Prostate gland (tissue), 2 donors: ENCODE measurements at regions not wholly inside any gene's neighbourhood (a gene's known extent, or its start where the extent isn't known, plus 50 kb on each side); places are given as distances from the start of the nearest gene placed in this dataset.

Experiments used
- DNase-seq: peaks from one replicate; pipeline ENCODE4 v3.0.0-alpha.2; 2019; ENCODE audit warnings: low spot score
- H3K27ac ChIP-seq, 2 donors: fragments of 200-600 bp; sonication (generic); 2 replicates each; pipeline ENCODE4 v1.5.1; 2017 to 2019
- H3K27me3 ChIP-seq: fragments of 200-600 bp; sonication (generic); replicated peaks from 2 replicates; pipeline ENCODE4 v1.5.1; 2019; ENCODE audit not compliant: insufficient read depth
- H3K36me3 ChIP-seq, 2 donors: fragments of 200-600 bp; sonication (generic); 1 replicate in 1 of 2; 2 replicates in 1 of 2; pipeline versions ENCODE4 v1.5.1 to v1.8.1; 2017 to 2019
- H3K4me1 ChIP-seq: fragments of 200-600 bp; sonication (generic); replicated peaks from 2 replicates; pipeline ENCODE4 v1.5.1; 2019
- H3K4me3 ChIP-seq, 2 donors: fragments of 200-600 bp; sonication (generic); 2 replicates each; pipeline ENCODE4 v1.5.1; 2017 to 2019
- H3K9me3 ChIP-seq: fragments of 200-600 bp; sonication (generic); 2 replicates; pipeline ENCODE4 v1.5.1; 2017
- POLR2A ChIP-seq: fragments of 450-650 bp; IDR thresholded peaks from one replicate; pipeline ENCODE4 v1.6.1; 2016; ENCODE audit warnings: antibody characterized with exemption, mild to moderate bottlenecking
- POLR2AphosphoS5 ChIP-seq: sonication (generic); formaldehyde crosslinking; IDR thresholded peaks from one replicate; pipeline ENCODE4 v1.6.1; 2017; ENCODE audit warnings: antibody characterized with exemption
- WGBS: methylation state at CpG from one replicate; pipeline ENCODE4 v1.1.5; 2018; 5-methylcytosine and 5-hydroxymethylcytosine counted together
- intact Hi-C: fragments of 100-400 bp; cut with DNase I; formaldehyde crosslinking; loops from one replicate; pipeline ENCODE4 v1.14.2; 2022
- TF ChIP-seq, protein P1 (sequence below), 4 experiments: fragments of 200-600 bp in 2 of 4; fragments of 450-650 bp in 2 of 4; sonication (generic) in 2 of 4; IDR thresholded peaks; 1 replicate in 3 of 4; 2 replicates in 1 of 4; pipeline ENCODE4 v1.5.1; 2016 to 2019; ENCODE audit warnings: antibody characterized with exemption in 4 of 4, mild to moderate bottlenecking in 2 of 4, moderate library complexity in 2 of 4

DNA sequence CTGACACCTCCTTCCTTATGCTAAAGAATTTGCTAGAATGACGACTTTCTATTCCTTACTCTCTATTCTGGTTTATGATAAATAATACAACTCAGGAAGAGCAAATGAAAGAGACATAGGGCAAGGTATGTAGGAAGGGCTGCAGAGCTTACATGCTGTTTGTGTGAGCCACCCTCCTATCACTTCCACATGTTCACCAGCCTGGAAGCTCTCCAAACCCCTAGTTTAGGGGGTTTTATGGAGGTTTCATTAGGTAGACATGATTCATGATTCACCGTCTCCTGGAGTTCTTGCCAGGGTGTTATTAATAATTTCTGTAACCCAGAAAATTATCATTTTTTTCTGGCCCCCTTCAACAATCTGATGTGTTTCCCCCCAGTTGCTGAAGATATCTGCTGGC, 172.1 kb upstream of the COL8A1 start:
- intact Hi-C loops = no loop called here
- DNase-seq = no peak
- Histone ChIP-seq H3K27me3 (no peaks in the 10 kb centered on the region), H3K4me1 (no peaks in the 10 kb centered on the region), H3K36me3 (no peaks in the 10 kb centered on the region), H3K9me3 (no peaks in the 10 kb centered on the region), H3K27ac (no peak overlapping the region), H3K4me3 (no peak overlapping the region)
- TF ChIP-seq POLR2A = no peak
- TF ChIP-seq POLR2AphosphoS5 = no peak
- TF ChIP-seq, protein P1, sequence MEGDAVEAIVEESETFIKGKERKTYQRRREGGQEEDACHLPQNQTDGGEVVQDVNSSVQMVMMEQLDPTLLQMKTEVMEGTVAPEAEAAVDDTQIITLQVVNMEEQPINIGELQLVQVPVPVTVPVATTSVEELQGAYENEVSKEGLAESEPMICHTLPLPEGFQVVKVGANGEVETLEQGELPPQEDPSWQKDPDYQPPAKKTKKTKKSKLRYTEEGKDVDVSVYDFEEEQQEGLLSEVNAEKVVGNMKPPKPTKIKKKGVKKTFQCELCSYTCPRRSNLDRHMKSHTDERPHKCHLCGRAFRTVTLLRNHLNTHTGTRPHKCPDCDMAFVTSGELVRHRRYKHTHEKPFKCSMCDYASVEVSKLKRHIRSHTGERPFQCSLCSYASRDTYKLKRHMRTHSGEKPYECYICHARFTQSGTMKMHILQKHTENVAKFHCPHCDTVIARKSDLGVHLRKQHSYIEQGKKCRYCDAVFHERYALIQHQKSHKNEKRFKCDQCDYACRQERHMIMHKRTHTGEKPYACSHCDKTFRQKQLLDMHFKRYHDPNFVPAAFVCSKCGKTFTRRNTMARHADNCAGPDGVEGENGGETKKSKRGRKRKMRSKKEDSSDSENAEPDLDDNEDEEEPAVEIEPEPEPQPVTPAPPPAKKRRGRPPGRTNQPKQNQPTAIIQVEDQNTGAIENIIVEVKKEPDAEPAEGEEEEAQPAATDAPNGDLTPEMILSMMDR (IDR thresholded peaks at IDR 0.05) = no peak
- 88% methylated on average over 2 of the region's 2 CpGs for WGBS

DNA sequence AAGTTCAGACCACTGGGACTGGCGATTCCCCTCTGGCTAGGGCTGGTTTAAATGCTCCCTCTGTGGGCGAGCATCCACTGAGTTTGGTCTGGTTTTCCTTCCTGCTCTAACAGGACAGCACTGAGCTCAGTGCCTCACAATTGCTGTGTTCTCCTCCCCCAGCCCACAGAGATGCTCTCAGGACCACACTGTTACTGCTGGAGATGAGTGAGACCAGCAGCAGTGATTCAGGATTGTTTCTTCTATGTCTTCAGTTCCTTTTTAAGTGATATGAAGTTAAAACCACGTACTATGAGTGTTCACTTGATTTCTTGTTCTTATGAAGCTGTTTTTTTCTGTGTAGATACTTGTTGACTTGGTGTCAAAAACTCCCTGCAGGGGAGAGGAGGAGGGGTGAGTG, 180.4 kb upstream of the COL8A1 start:
- Histone ChIP-seq H3K36me3 (no peaks in the 10 kb centered on the region), H3K4me1 (no peaks in the 10 kb centered on the region), H3K4me3 (no peak overlapping the region), H3K27ac (no peak overlapping the region), H3K9me3 (no peaks in the 10 kb centered on the region), H3K27me3 (no peaks in the 10 kb centered on the region)
- intact Hi-C loops = no loop called here
- no peak for TF ChIP-seq POLR2AphosphoS5
- TF ChIP-seq, protein P1 (IDR thresholded peaks at IDR 0.05) = no peak
- TF ChIP-seq POLR2A = no peak
- DNase-seq = no peak
- 93% methylated on average over 3 of the region's 3 CpGs for WGBS

DNA sequence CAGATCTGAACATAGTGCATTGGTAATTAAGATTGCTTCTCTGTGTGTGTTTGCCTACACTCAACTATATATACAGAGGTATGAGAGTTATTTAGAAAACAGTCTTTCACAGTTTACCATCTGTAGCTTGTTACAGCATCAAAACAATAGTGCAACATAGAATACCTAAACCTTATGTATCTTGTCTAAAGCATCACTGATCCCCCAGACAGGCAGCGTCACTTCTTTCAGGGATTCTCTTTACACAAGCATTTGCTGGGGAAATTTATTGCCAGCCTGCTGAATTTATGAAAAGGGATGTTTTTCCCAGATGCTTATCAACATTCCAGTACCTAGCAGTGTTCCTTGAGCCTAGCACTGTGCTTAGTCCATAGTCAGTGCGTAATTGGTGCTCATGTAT, 195.8 kb upstream of the COL8A1 start:
- no peak for DNase-seq
- Histone ChIP-seq H3K4me3 (no peak overlapping the region), H3K9me3 (no peaks in the 10 kb centered on the region), H3K27me3 (no peaks in the 10 kb centered on the region), H3K4me1 (no peaks in the 10 kb centered on the region), H3K27ac (no peak overlapping the region), H3K36me3 (no peaks in the 10 kb centered on the region)
- TF ChIP-seq POLR2AphosphoS5 (no peak), POLR2A (no peak)
- TF ChIP-seq, protein P1 (IDR thresholded peaks at IDR 0.05) = no peak
- 84% methylated on average over 2 of the region's 2 CpGs for WGBS
- intact Hi-C loops = no loop called here

DNA sequence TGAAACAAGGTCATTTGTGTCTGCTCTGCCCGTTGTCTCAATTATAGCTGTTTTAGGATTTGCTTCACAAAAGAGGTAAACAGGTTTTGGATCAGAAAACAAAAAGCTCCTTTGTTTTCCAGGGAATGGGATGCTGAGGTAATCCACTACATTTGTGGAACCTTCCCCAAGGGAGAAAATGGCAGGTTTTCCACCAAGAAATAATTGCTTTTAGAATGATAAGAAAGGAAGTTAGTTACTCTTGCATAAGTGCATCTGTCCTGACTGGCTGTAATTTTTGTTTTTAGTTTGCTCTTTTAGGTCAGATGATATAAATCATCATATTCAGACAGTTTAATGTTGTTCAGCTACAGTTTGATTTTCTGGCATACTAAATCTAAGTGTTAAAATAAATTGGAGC, 198.5 kb upstream of the COL8A1 start:
- no peaks in the 10 kb centered on the region for H3K4me1 ChIP-seq
- no peaks in the 10 kb centered on the region for H3K36me3 ChIP-seq
- 31% methylated on average over 1 of the region's 1 CpG for WGBS
- H3K9me3 ChIP-seq = no peaks in the 10 kb centered on the region
- H3K27ac ChIP-seq = no peak overlapping the region
- no peak overlapping the region for H3K4me3 ChIP-seq
- TF ChIP-seq, protein P1 (IDR thresholded peaks at IDR 0.05) = no peak
- TF ChIP-seq POLR2A = no peak
- TF ChIP-seq POLR2AphosphoS5 = no peak
- DNase-seq = no peak
- intact Hi-C loops = no loop called here
- H3K27me3 ChIP-seq = no peaks in the 10 kb centered on the region

DNA sequence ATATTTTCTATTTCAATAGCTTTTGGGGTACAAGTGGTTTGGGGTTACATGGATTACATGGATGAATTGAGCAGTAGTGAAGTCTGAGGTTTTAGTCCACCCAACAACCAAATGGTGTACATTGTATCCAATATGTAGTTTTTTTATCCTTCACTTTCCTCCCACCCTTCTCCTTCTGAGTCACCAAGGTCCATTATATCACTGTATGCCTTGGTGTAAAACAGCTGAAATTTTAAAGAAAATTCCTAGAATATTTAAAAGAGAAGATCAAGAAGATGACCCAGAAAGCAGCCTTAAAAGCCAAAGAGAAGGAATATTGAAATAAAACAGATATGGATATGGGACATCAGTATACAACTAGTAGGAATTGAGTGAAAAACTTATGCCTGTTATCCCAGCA, 204.2 kb upstream of the COL8A1 start:
- H3K9me3 ChIP-seq = no peaks in the 10 kb centered on the region
- DNase-seq = no peak
- H3K27ac ChIP-seq = no peak overlapping the region
- H3K4me3 ChIP-seq = no peak overlapping the region
- H3K36me3 ChIP-seq = no peaks in the 10 kb centered on the region
- no peaks in the 10 kb centered on the region for H3K27me3 ChIP-seq
- intact Hi-C loops = no loop called here
- TF ChIP-seq, protein P1 (IDR thresholded peaks at IDR 0.05) = no peak
- TF ChIP-seq POLR2AphosphoS5 (no peak), POLR2A (no peak)
- no peaks in the 10 kb centered on the region for H3K4me1 ChIP-seq
